ENCODE measurements at regions not wholly inside any gene's neighbourhood (a gene's known extent, or its start where the extent isn't known, plus 50 kb on each side); places are given as distances from the start of the nearest gene placed in this dataset.

- TF ChIP-seq CTCF (IDR thresholded peaks at IDR 0.05), result no peak
- TF ChIP-seq POLR2A (IDR thresholded peaks at IDR 0.05), result no peak
These were observed 725.8 kb downstream of the BRD1 start for GRCh38 chr22:49101873-49102272.

Measured in esophagus squamous epithelium (tissue), 4 donors.